H9 (cell line): ENCODE measurements at regions not wholly inside any gene's neighbourhood (a gene's known extent, or its start where the extent isn't known, plus 50 kb on each side); places are given as distances from the start of the nearest gene placed in this dataset.
A peak's percentile ranks its signal among the peaks of the same experiment; 100 is the strongest.

Experiments used
- DNase-seq: peaks from one replicate; pipeline ENCODE4 v3.0.0-alpha.2; 2017
- H2AFZ ChIP-seq: one replicate; pipeline ENCODE4 v1.6.1; 2013; ENCODE audit warnings: mild to moderate bottlenecking, low read length, control low read depth, moderate library complexity
- H2AK5ac ChIP-seq: 2 replicates; pipeline ENCODE4 v1.6.1; 2013; ENCODE audit warnings: low read length, control low read depth, mixed read lengths; ENCODE audit not compliant: insufficient read length
- H2BK120ac ChIP-seq: one replicate; pipeline ENCODE4 v1.6.1; 2013; ENCODE audit warnings: low read depth, mild to moderate bottlenecking, low read length, control low read depth, inconsistent platforms; ENCODE audit not compliant: poor library complexity, severe bottlenecking
- H2BK12ac ChIP-seq: 2 replicates; pipeline ENCODE4 v1.6.1; 2013; ENCODE audit warnings: low read length, control low read depth, mixed read lengths, low read depth; ENCODE audit not compliant: insufficient read length
- H2BK15ac ChIP-seq: 2 replicates; pipeline ENCODE4 v1.6.1; 2013; ENCODE audit warnings: low read depth, low read length, control low read depth
- H2BK20ac ChIP-seq: one replicate; pipeline ENCODE4 v1.6.1; 2013; ENCODE audit warnings: low read depth, mild to moderate bottlenecking, low read length, control low read depth, inconsistent platforms; ENCODE audit not compliant: poor library complexity, severe bottlenecking
- H2BK5ac ChIP-seq: 2 replicates; pipeline ENCODE4 v1.6.1; 2013; ENCODE audit warnings: low read length, control low read depth, mixed read lengths; ENCODE audit not compliant: insufficient read length
- H3K14ac ChIP-seq: 2 replicates; pipeline ENCODE4 v1.6.1; 2013; ENCODE audit warnings: low read length, control low read depth; ENCODE audit not compliant: insufficient read depth
- H3K18ac ChIP-seq: 2 replicates; pipeline ENCODE4 v1.6.1; 2013; ENCODE audit warnings: low read depth, mild to moderate bottlenecking, mixed read lengths, low read length, control low read depth; ENCODE audit not compliant: insufficient read length
- H3K23ac ChIP-seq: 2 replicates; pipeline ENCODE4 v1.6.1; 2013; ENCODE audit warnings: low read length, control low read depth, mixed read lengths, low read depth; ENCODE audit not compliant: insufficient read length
- H3K23me2 ChIP-seq: 2 replicates; pipeline ENCODE4 v1.6.1; 2013; ENCODE audit warnings: low read depth, mild to moderate bottlenecking, mixed read lengths, low read length, control low read depth; ENCODE audit not compliant: insufficient read length, poor library complexity, severe bottlenecking
- H3K27ac ChIP-seq: 2 replicates; pipeline ENCODE4 v1.5.1; 2013; ENCODE audit warnings: low read length, control low read depth, mixed read lengths, low read depth; ENCODE audit not compliant: insufficient read length
- H3K27me3 ChIP-seq: 2 replicates; pipeline ENCODE4 v1.6.1; 2013; ENCODE audit warnings: low read length, control low read depth, inconsistent platforms; ENCODE audit not compliant: insufficient read depth
- H3K4ac ChIP-seq: 2 replicates; pipeline ENCODE4 v1.6.1; 2013; ENCODE audit warnings: low read depth, mild to moderate bottlenecking, control low read depth, inconsistent platforms, low read length, moderate library complexity
- H3K4me1 ChIP-seq: 2 replicates; pipeline ENCODE4 v1.6.1; 2013; ENCODE audit warnings: low read length, control low read depth, inconsistent platforms; ENCODE audit not compliant: insufficient read depth
- H3K4me2 ChIP-seq: 2 replicates; pipeline ENCODE4 v1.6.1; 2013; ENCODE audit warnings: low read length, control low read depth, mixed read lengths; ENCODE audit not compliant: insufficient read length, insufficient read depth
- H3K56ac ChIP-seq: 2 replicates; pipeline ENCODE4 v1.6.1; 2013; ENCODE audit warnings: low read depth, mild to moderate bottlenecking, mixed read lengths, low read length, control low read depth; ENCODE audit not compliant: insufficient read length
- H3K79me1 ChIP-seq: 2 replicates; pipeline ENCODE4 v1.6.1; 2013; ENCODE audit warnings: low read depth, mild to moderate bottlenecking, moderate library complexity, low read length, control low read depth, inconsistent platforms; ENCODE audit not compliant: insufficient read depth, poor library complexity, severe bottlenecking
- H3K79me2 ChIP-seq: 2 replicates; pipeline ENCODE4 v1.6.1; 2013; ENCODE audit warnings: low read length, control low read depth, inconsistent platforms; ENCODE audit not compliant: insufficient read depth
- H3K9ac ChIP-seq: 2 replicates; pipeline ENCODE4 v1.6.1; 2013; ENCODE audit warnings: low read length, control low read depth, mixed read lengths; ENCODE audit not compliant: insufficient read length; ENCODE audit errors: extremely low read depth
- H3K9me3 ChIP-seq: one replicate; pipeline ENCODE4 v1.6.1; 2013; ENCODE audit warnings: low read depth, low read length, inconsistent platforms; ENCODE audit not compliant: control insufficient read depth
- H3T11ph ChIP-seq: one replicate; pipeline ENCODE4 v1.6.1; 2013; ENCODE audit warnings: mild to moderate bottlenecking, low read length, control low read depth, inconsistent platforms
- H4K20me1 ChIP-seq: one replicate; pipeline ENCODE4 v1.6.1; 2013; ENCODE audit not compliant: control insufficient read depth, insufficient read length, insufficient read depth
- H4K5ac ChIP-seq: 2 replicates; pipeline ENCODE4 v1.6.1; 2013; ENCODE audit warnings: low read depth, mild to moderate bottlenecking, mixed read lengths, low read length, control low read depth; ENCODE audit not compliant: insufficient read length
- H4K8ac ChIP-seq: replicated peaks from 2 replicates; pipeline ENCODE4 v1.6.1; 2013; ENCODE audit warnings: low read length, control low read depth, mixed read lengths, low read depth; ENCODE audit not compliant: insufficient read length
- H4K91ac ChIP-seq: 2 replicates; pipeline ENCODE4 v1.6.1; 2013; ENCODE audit warnings: low read depth, mild to moderate bottlenecking, moderate library complexity, mixed read lengths, low read length, control low read depth; ENCODE audit not compliant: insufficient read length
- H3K27ac Mint-ChIP-seq, 3 experiments: 2 replicates in 2 of 3; 3 replicates in 1 of 3; pipeline ENCODE4 v1.8.0; 2020 to 2021; ENCODE audit warnings: mixed read lengths in 3 of 3, mild to moderate bottlenecking in 1 of 3, moderate library complexity in 1 of 3
- H3K27me3 Mint-ChIP-seq: 2 replicates; pipeline ENCODE4 v1.8.0; 2021; ENCODE audit warnings: low read depth, mild to moderate bottlenecking, moderate library complexity, mixed read lengths
- H3K36me3 Mint-ChIP-seq, 3 experiments: 2 replicates in 2 of 3; 3 replicates in 1 of 3; pipeline ENCODE4 v1.8.0; 2020 to 2021; ENCODE audit warnings: low read depth in 3 of 3, mixed read lengths in 3 of 3; ENCODE audit not compliant: insufficient read depth in 1 of 3
- H3K4me1 Mint-ChIP-seq, 2 experiments: 2 replicates each; pipeline ENCODE4 v1.8.0; 2020; ENCODE audit warnings: mixed read lengths in 2 of 2
- H3K4me3 Mint-ChIP-seq, 2 experiments: 2 replicates in 1 of 2; 3 replicates in 1 of 2; pipeline ENCODE4 v1.8.0; 2020 to 2021; ENCODE audit warnings: mild to moderate bottlenecking in 2 of 2, mixed read lengths in 2 of 2, moderate library complexity in 1 of 2
- H3K9me3 Mint-ChIP-seq, 2 experiments: 2 replicates in 1 of 2; 3 replicates in 1 of 2; pipeline ENCODE4 v1.8.0; 2020; ENCODE audit warnings: mild to moderate bottlenecking in 2 of 2, mixed read lengths in 2 of 2, moderate library complexity in 1 of 2
- CTCF ChIP-seq: fragments of 200-600 bp; sonication (generic); conservative IDR thresholded peaks from 3 replicates; pipeline ENCODE4 v1.8.0; 2021; ENCODE audit warnings: antibody characterized with exemption, mild to moderate bottlenecking
- WGBS: extraction: QIAGEN DNeasy Blood & Tissue Kit; methylation state at CpG from one replicate; pipeline ENCODE4 v1.1.7; 2013; ENCODE audit warnings: missing lambda C conversion rate, low lambda C conversion rate, mixed read lengths; ENCODE audit not compliant: insufficient read length; ENCODE audit errors: extremely low coverage; 5-methylcytosine and 5-hydroxymethylcytosine counted together

- peaks cover 5 to 7% of the 10 kb centered on the region in 2 experiments for H3K9me3 Mint-ChIP-seq
- Histone ChIP-seq H3K18ac (no peak overlapping the region), H3K4me1 (peaks cover 11% of the 10 kb centered on the region; the same call in 1 of the 2 replicates), H3K79me1 (no peaks in the 10 kb centered on the region), H4K8ac (no peak overlapping the region), H4K5ac (no peak overlapping the region), H3K27me3 (peaks cover 31% of the 10 kb centered on the region), H2AFZ (no peak overlapping the region), H2BK20ac (no peak overlapping the region), H2BK15ac (no peak overlapping the region), H3K27ac (no peak overlapping the region), H3K79me2 (no peaks in the 10 kb centered on the region), H4K20me1 (no peaks in the 10 kb centered on the region), H2BK5ac (no peak overlapping the region), H3K23me2 (no peaks in the 10 kb centered on the region), H2AK5ac (no peak overlapping the region), H3K9me3 (no peaks in the 10 kb centered on the region), H3K4ac (no peak overlapping the region), H3K23ac (no peak overlapping the region), H2BK120ac (no peak overlapping the region), H3T11ph (no peak overlapping the region), H2BK12ac (no peak overlapping the region), H3K14ac (no peak overlapping the region), H4K91ac (no peak overlapping the region), H3K4me2 (no peak overlapping the region), H3K56ac (no peak overlapping the region), H3K9ac (no peak overlapping the region)
- H3K4me3 Mint-ChIP-seq = no peak overlapping the region
- H3K36me3 Mint-ChIP-seq = peaks cover 0 to 5% (median 3%) of the 10 kb centered on the region in 3 experiments; a peak in 4 of 7 replicates
- peak overlapping the region in 1 of 3 experiments; percentile 67; a peak in 1 of 7 replicates for H3K27ac Mint-ChIP-seq
- peaks cover 93% of the 10 kb centered on the region for H3K27me3 Mint-ChIP-seq
- TF ChIP-seq CTCF = no peak
- DNase-seq = no peak
- H3K4me1 Mint-ChIP-seq = peaks cover 35 to 40% of the 10 kb centered on the region in 2 experiments
- WGBS = no CpG with 5 or more reads among the region's 2 CpGs
Measured at GRCh38 chr14:81682701-81683100, 149.0 kb upstream of the SEL1L start.
